Peyer's patch (tissue), 4 donors: ENCODE measurements at regions not wholly inside any gene's neighbourhood (a gene's known extent, or its start where the extent isn't known, plus 50 kb on each side); places are given as distances from the start of the nearest gene placed in this dataset.
"Not testable (repeated sequence)": the region's sequence is repeated elsewhere in the genome, so short reads cannot be mapped to it uniquely, and the experiment has no call there.

Experiments used
- DNase-seq, 3 donors: peaks; one replicate each; pipeline ENCODE4 v3.0.0-alpha.2; 2017 to 2019
- H3K27ac ChIP-seq, 4 donors: fragments of 200-600 bp; sonication (generic); one replicate each; pipeline ENCODE4 v1.5.1; 2016 to 2019
- H3K27me3 ChIP-seq, 2 donors: fragments of 200-600 bp; sonication (generic); one replicate each; pipeline ENCODE4 v1.5.1; 2019
- H3K36me3 ChIP-seq, 3 donors: fragments of 200-600 bp; sonication (generic); one replicate each; pipeline ENCODE4 v1.5.1; 2016 to 2019
- H3K4me1 ChIP-seq, 4 donors: fragments of 200-600 bp; sonication (generic); one replicate each; pipeline ENCODE4 v1.5.1; 2016 to 2019
- H3K4me3 ChIP-seq, 4 donors: fragments of 200-600 bp; sonication (generic); 1 replicate in 3 of 4; 2 replicates in 1 of 4; pipeline ENCODE4 v1.5.1; 2016 to 2019; ENCODE audit warnings: mild to moderate bottlenecking in 1 of 4
- H3K9me3 ChIP-seq, 4 donors: fragments of 200-600 bp; sonication (generic); one replicate each; pipeline ENCODE4 v1.5.1; 2016 to 2019; ENCODE audit warnings: mild to moderate bottlenecking in 1 of 4
- CTCF ChIP-seq, 6 experiments: fragments of 450-650 bp in 4 of 6; fragments of 200-600 bp in 2 of 6; sonication (generic) in 1 of 6; IDR thresholded peaks; one replicate each; pipeline ENCODE4 v1.5.1; 2017 to 2019; ENCODE audit warnings: antibody characterized with exemption in 6 of 6, mild to moderate bottlenecking in 3 of 6, moderate library complexity in 1 of 6
- POLR2A ChIP-seq, 2 donors: fragments of 450-650 bp; IDR thresholded peaks; one replicate each; pipeline ENCODE4 v1.5.1; 2017; ENCODE audit warnings: antibody characterized with exemption in 2 of 2, mild to moderate bottlenecking in 2 of 2, moderate library complexity in 2 of 2

- Histone ChIP-seq H3K27me3 (no peaks in the 10 kb centered on the region), H3K36me3 (no peaks in the 10 kb centered on the region), H3K9me3 (no peaks in the 10 kb centered on the region), H3K27ac (no peak overlapping the region), H3K4me3 (no peak overlapping the region), H3K4me1 (no peaks in the 10 kb centered on the region)
- DNase-seq, result no peak
- no peak for TF ChIP-seq POLR2A (IDR thresholded peaks at IDR 0.05)
- no peak for TF ChIP-seq CTCF (IDR thresholded peaks at IDR 0.05)
Observed at GRCh38 chr5:2087980-2088379, 205.3 kb upstream of the IRX4 start.

- no peak for TF ChIP-seq POLR2A (IDR thresholded peaks at IDR 0.05)
- no peak for TF ChIP-seq CTCF (IDR thresholded peaks at IDR 0.05)
- no peaks in the 10 kb centered on the region for H3K4me1 ChIP-seq
- no peak for DNase-seq
- no peaks in the 10 kb centered on the region for H3K9me3 ChIP-seq
- no peak overlapping the region for H3K27ac ChIP-seq
- H3K4me3 ChIP-seq, result no peak overlapping the region
- H3K27me3 ChIP-seq, result no peaks in the 10 kb centered on the region
- no peaks in the 10 kb centered on the region for H3K36me3 ChIP-seq
Observed at GRCh38 chr5:2075365-2075764, 192.6 kb upstream of the IRX4 start.

- Histone ChIP-seq H3K27me3 (no peaks in the 10 kb centered on the region), H3K27ac (no peak overlapping the region), H3K36me3 (no peaks in the 10 kb centered on the region), H3K4me1 (no peaks in the 10 kb centered on the region), H3K9me3 (no peaks in the 10 kb centered on the region), H3K4me3 (no peak overlapping the region)
- DNase-seq, result no peak
- TF ChIP-seq POLR2A (IDR thresholded peaks at IDR 0.05) (no peak), CTCF (IDR thresholded peaks at IDR 0.05) (no peak)
Observed at GRCh38 chr5:2071562-2071961, 188.8 kb upstream of the IRX4 start.

- H3K4me3 ChIP-seq, H3K36me3 ChIP-seq, H3K4me1 ChIP-seq, DNase-seq, H3K9me3 ChIP-seq, H3K27ac ChIP-seq, H3K27me3 ChIP-seq: not testable (repeated sequence)
Observed at GRCh38 chr5:2070787-2071186, 188.1 kb upstream of the IRX4 start.

GRCh38 chr5:2068531-2068930 is 185.8 kb upstream of the IRX4 start:
- no peak for TF ChIP-seq CTCF (IDR thresholded peaks at IDR 0.05)
- TF ChIP-seq POLR2A (IDR thresholded peaks at IDR 0.05), result no peak
- no peak overlapping the region for H3K4me3 ChIP-seq
- no peak overlapping the region for H3K27ac ChIP-seq
- no peak for DNase-seq
- H3K9me3 ChIP-seq, result no peaks in the 10 kb centered on the region
- H3K27me3 ChIP-seq, result no peaks in the 10 kb centered on the region
- H3K4me1 ChIP-seq, result no peaks in the 10 kb centered on the region
- H3K36me3 ChIP-seq, result no peaks in the 10 kb centered on the region

GRCh38 chr5:2066373-2066772 is 183.6 kb upstream of the IRX4 start:
- H3K9me3 ChIP-seq, result no peaks in the 10 kb centered on the region
- no peaks in the 10 kb centered on the region for H3K4me1 ChIP-seq
- H3K4me3 ChIP-seq, result no peak overlapping the region
- H3K27me3 ChIP-seq, result no peaks in the 10 kb centered on the region
- no peak for DNase-seq
- H3K36me3 ChIP-seq, result no peaks in the 10 kb centered on the region
- H3K27ac ChIP-seq, result no peak overlapping the region
- no peak for TF ChIP-seq POLR2A (IDR thresholded peaks at IDR 0.05)

- not testable (repeated sequence) for DNase-seq, H3K27me3 ChIP-seq, H3K4me3 ChIP-seq, H3K36me3 ChIP-seq, H3K4me1 ChIP-seq, H3K27ac ChIP-seq, H3K9me3 ChIP-seq
Observed at GRCh38 chr5:2063380-2063779, 180.7 kb upstream of the IRX4 start.
